ENCODE measurements at regions not wholly inside any gene's neighbourhood (a gene's known extent, or its start where the extent isn't known, plus 50 kb on each side); places are given as distances from the start of the nearest gene placed in this dataset.

DNA sequence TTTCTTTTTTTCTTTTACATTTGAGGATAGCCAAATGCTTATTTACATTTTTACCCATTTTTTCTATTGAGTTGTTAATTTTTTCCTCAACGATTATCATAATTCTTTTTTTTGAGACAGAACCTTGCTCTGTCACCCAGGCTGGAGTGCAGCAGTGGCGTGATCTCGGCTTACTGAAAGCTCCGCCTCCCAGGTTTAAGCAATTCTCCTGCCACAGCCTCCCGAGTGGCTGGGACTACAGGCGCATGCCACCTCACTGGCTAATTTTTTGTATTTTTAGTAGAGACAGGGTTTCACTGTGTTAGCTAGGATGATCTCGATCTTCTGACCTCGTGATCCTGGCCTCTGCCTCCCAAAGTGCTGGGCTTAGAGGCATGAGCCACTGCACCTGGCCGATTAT is 208.7 kb downstream of the LIG4 start:
- FAIRE-seq (no peak), DNase-seq (ENCODE audit: insufficient read length, low spot score) (no peak)

DNA sequence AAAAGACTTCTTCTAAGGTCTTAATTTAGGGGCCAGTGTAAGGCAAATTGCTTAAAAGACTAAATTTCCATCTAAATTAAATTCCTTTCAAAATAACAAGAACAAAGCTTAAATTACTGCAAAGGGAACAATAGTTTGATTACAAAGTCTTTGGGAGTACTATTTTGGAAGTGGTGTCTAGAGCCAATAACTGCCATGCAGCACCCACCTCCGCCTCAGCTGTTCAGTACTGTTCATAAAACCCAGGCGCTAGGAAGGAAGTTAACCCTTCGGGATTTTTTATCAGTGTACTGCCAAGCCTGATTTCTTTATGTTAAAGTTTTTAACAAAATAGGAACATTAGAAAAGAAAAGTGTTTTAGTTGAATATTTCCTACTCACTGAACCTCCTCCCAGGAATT is 210.1 kb downstream of the LIG4 start:
- FAIRE-seq = no peak

DNA sequence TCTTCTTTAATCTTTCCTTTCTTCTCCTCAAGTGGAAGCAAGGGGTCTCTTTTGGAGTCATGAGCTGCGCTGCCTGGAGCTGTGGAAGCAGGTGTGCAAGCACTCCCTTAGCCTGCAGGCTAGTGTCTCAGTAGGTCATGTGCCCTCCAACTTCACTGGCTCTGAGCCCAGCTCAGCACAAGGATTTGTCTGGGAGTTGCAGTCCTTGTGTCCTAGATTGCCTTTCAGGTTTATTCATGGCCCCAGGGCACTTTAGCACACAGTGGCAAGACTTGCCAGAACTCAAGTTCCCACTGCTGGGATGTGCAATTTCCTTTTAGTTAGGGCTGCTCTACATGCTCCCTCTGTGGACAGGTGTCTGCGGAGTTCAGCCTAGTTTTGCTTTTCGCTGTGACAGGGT is 211.7 kb downstream of the LIG4 start:
- FAIRE-seq (no peak), DNase-seq (ENCODE audit: insufficient read length, low spot score) (no peak)

More for the DNA sequence above, 210.1 kb downstream of the LIG4 start:
- DNase-seq (ENCODE audit: insufficient read length, low spot score) = no peak

- FAIRE-seq (no peak), DNase-seq (ENCODE audit: insufficient read length, low spot score) (no peak)
Observed at GRCh38 chr13:108000998-108001397, 214.3 kb downstream of the LIG4 start.

DNA sequence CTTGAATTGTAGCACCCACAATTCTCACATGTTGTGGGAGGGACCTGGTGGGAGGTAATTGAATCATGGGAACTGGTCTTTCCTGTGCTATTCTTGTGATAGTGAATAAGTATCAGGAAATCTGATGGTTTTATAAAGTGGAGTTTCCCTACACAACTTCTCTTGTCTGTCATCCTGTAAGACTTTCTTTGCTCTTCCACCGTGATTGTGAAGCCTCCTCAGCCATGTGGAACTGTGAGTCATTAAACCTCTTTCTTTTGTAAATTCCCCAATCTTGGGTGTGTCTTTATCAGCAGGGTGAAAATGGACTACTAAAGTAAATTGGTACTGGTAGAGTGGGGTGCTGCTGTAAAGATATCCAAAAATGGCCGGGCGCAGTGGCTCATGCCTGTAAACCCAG is 215.6 kb downstream of the LIG4 start:
- DNase-seq (ENCODE audit: insufficient read length, low spot score) (no peak), FAIRE-seq (no peak)

GRCh38 chr13:107994137-107994536 is 221.2 kb downstream of the LIG4 start:
- DNase-seq (ENCODE audit: insufficient read length, low spot score) (no peak), FAIRE-seq (no peak)

DNA sequence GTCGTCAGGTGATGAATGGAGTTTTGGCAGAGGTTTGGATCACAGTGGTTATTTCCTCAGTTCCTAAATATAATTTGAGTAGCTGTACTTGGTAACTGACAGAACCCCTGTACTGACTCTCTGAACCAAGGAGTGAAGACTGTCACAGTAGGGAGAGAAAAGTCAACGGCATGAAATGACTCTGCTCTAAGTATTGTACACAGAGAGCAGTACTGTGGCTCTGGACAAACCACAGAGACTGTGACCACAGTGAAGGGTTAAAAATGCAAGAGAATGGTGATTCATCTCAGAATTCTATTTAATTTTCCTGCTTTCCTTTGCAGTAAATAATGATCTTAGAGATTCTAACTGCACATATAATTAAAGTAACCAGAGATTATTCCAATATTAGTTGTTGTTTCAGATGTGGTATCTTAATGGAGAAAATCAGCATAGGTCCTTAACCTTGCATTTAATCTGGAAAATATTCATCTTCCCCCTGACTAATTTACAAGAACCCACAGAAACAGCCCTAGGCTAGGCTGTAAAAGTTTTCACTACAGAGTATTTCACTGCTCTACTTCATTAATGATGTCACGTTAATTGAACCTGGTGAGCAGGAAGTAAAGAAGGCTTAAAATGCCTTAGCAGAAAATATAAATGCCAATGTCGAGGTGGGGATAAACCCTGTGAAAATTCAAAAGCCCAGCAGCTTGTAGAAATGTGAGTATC is 221.9 kb downstream of the LIG4 start:
- DNase-seq (ENCODE audit: insufficient read length, low spot score) = no peak
- no peak for FAIRE-seq

GRCh38 chr13:107992542-107992941 is 222.8 kb downstream of the LIG4 start:
- DNase-seq (ENCODE audit: insufficient read length, low spot score) = no peak
- no peak for FAIRE-seq

DNA sequence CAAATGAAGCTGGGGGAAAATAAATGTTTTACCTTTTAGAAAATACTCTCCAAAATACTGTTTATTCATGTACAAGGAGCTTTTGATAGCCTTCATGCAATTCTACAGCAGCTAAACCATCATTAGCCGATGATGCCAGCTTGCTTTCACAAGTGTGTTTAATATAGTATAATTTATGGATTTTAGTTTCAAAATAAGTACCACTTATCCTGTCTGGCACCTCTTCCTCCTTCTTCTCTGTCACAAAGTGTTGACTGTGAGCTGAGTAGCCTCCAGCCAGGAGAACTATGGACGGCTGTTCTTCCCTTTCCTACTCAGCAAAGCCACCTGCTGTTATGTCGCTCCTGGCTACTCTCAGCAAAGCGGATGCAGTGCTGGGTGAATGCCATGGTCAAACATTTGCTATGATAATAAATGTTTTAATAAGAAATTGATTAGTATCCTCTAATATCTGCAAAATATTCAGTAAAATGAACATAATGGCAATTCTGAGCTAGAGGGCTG is 238.2 kb downstream of the LIG4 start:
- no peak for DNase-seq (ENCODE audit: insufficient read length, low spot score)
- FAIRE-seq = no peak

- no peak for DNase-seq (ENCODE audit: insufficient read length, low spot score)
- no peak for FAIRE-seq
Observed at GRCh38 chr13:107976628-107977027, 238.7 kb downstream of the LIG4 start.

DNA sequence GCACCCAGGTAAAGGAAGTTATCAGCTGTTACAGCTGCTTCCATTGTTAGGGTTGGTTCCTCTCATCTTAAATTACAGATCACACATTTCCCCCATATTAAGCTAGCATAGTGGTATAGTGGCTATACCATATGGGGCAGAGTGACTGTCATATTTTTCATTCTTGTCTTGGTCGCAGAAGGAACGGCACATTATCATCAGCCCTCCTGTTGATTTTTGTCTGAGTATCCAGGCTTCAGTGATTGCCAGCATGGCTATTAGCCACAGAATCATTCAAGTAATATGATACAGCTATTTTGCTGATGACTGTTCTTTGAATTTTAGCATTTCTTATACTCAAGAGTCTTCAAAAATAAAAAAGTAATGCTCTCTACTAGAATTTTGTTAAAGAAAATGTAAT is 240.9 kb downstream of the LIG4 start:
- DNase-seq (ENCODE audit: insufficient read length, low spot score) = no peak
- no peak for FAIRE-seq

DNA sequence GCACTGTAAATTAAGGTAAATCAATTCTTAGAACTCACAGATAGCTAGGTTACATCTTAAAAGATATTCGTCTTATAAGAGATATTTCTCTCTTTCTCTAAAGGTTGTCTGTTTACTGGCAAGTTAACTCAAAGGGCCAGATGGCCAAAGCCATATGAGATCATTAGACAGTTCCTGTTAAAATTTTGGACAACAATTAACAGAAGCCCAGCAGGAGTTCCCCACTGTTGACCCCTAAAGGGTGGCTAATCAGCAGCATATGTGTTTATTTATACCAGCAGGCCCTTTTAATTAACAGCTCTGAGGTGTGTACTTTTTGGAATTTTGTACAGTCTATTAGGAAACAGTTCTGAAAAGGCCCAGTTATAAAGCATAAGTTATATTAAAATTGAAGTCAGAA is 245.8 kb downstream of the LIG4 start:
- no peak for FAIRE-seq
- no peak for DNase-seq (ENCODE audit: insufficient read length, low spot score)

- FAIRE-seq (no peak), DNase-seq (ENCODE audit: insufficient read length, low spot score) (no peak)
Observed at GRCh38 chr13:107968470-107968869, 246.9 kb downstream of the LIG4 start.

DNA sequence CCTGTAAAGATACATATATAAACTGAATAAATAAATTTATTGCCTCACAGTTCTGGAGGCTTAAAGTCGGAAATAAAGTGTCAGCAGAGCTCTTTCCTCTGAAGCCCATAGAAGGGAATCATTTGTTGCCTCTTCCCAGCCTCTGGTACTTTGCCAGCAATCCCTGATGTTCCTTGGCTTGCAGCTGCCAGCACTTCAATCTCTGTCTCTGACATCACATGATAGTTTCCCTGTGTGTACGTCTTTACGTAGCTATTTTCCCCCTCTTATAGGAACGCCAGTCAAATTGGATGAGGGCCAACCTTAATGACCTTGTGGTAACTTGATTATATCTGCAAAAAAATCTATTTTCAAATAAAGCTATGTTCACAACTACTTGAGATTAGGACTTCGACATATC is 250.9 kb downstream of the LIG4 start:
- no peak for DNase-seq (ENCODE audit: insufficient read length, low spot score)

GRCh38 chr13:107961849-107962608 is 253.3 kb downstream of the LIG4 start:
- DNase-seq (ENCODE audit: insufficient read length, low spot score) (no peak), FAIRE-seq (no peak)

More for the DNA sequence above, 250.9 kb downstream of the LIG4 start:
- no peak for FAIRE-seq

GRCh38 chr13:107960301-107960700 is 255.0 kb downstream of the LIG4 start:
- no peak for DNase-seq (ENCODE audit: insufficient read length, low spot score)
- no peak for FAIRE-seq

DNA sequence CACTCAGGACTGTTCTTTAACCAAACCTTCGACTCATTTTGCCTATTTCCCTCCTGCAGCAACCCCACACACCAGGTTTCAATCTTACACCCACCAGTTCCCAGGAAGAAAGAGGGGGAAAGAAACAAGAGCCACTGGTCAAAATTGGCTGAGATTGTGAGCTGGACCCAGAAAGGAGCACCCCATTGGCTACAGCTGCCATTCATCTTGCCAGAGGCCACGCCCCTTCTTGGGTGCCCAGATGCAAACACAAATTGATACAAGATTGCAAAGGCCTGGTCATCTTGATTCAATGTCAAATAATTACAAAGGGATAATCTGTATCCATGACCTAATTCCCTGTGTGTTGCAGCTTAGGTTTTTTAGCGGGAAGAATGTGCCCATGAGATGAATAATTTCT is 258.4 kb downstream of the LIG4 start:
- DNase-seq (ENCODE audit: insufficient read length, low spot score) (no peak), FAIRE-seq (no peak)

GRCh38 chr13:107942030-107942617 is 273.2 kb downstream of the LIG4 start:
- DNase-seq (ENCODE audit: insufficient read length, low spot score) = no peak
- FAIRE-seq = no peak

GRCh38 chr13:107941345-107942029 is 273.8 kb downstream of the LIG4 start:
- FAIRE-seq (no peak), DNase-seq (ENCODE audit: insufficient read length, low spot score) (no peak)

DNA sequence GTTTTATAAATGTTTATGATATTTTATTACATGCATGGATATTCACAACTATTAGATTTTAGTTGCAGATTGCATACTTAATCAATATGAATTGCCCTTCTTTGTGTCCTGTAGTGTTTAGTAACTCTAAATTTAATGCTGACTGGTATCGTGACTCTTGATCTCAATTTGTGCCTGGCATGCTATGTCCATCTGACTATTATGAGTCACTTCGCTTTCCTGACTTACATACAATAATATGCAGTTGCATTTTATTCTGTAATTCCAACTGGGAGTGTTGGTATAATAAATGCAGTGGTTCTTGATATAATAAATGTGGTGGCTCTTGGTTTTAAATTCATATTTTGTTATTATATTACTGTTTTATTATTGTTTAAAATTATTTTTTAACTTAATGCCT is 277.5 kb downstream of the LIG4 start:
- FAIRE-seq = no peak
- DNase-seq (ENCODE audit: insufficient read length, low spot score) = no peak

DNA sequence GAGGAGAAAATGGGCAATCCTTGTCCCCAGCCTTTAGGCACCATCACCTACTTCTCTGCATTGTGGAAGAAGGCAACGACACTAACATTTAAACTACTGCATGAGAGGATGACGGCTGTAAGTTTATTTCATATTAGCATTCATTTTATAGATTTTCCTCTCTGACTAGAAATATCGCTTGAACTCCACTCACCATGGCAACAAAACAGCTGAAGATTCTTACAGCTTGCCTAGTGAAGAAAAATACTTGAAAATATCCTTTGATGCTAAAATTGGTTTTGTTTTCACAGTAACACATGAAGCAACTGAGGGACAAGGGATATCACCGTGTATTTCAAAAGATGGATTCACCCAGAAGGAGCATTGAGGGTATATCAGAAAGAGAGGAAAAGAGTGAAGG is 284.3 kb downstream of the LIG4 start:
- FAIRE-seq (no peak), DNase-seq (ENCODE audit: insufficient read length, low spot score) (no peak)

Measured in GM19239 (cell line).